CD4-positive, alpha-beta T cell (primary cell): ENCODE measurements at regions not wholly inside any gene's neighbourhood (a gene's known extent, or its start where the extent isn't known, plus 50 kb on each side); places are given as distances from the start of the nearest gene placed in this dataset.

ENCODE experiments used
- ATAC-seq: fragments of 200-7000 bp; cut with Tn5 transposase; one replicate; pipeline ENCODE4 v1.10.0; 2022; ENCODE audit warnings: mild to moderate bottlenecking; ENCODE audit not compliant: poor library complexity
- CTCF ChIA-PET: fragments of 350-600 bp; sonication (Branson Sonifier 250); formaldehyde crosslinking; loops from one replicate; lab custom pipeline; 2021; ENCODE audit warnings: antibody characterized with exemption, inconsistent platforms; lab: Charles Lee
- POLR2A ChIA-PET: fragments of 350-600 bp; sonication (Branson Sonifier 250); formaldehyde crosslinking; loops from one replicate; lab custom pipeline; 2021; ENCODE audit warnings: antibody characterized with exemption, inconsistent platforms; lab: Charles Lee
- DNase-seq, 14 experiments: peaks; one replicate each; pipeline ENCODE4 v3.0.0-alpha.2; 2013 to 2020; ENCODE audit warnings: mixed read lengths in 2 of 14
- H3K27ac ChIP-seq, 2 donors: one replicate each; pipeline versions ENCODE4 v1.5.1 to v1.7.0; 2013; ENCODE audit warnings: low read length in 2 of 2, low read depth in 1 of 2, mild to moderate bottlenecking in 1 of 2
- H3K27me3 ChIP-seq, 2 experiments: 1 replicate in 1 of 2; 2 replicates in 1 of 2; pipeline versions ENCODE4 v1.6.1 to v1.7.0; 2013; ENCODE audit warnings: low read length in 2 of 2, control low read depth in 1 of 2, mild to moderate bottlenecking in 1 of 2, moderate library complexity in 1 of 2; ENCODE audit not compliant: insufficient read depth in 2 of 2, control insufficient read depth in 1 of 2
- H3K36me3 ChIP-seq: one replicate; pipeline ENCODE4 v1.6.1; 2013; ENCODE audit warnings: low read length, control low read depth; ENCODE audit not compliant: insufficient read depth
- H3K4me1 ChIP-seq: one replicate; pipeline ENCODE4 v1.6.1; 2013; ENCODE audit warnings: low read length, control low read depth; ENCODE audit not compliant: insufficient read depth
- H3K4me3 ChIP-seq: one replicate; pipeline ENCODE4 v1.5.1; 2013; ENCODE audit warnings: mild to moderate bottlenecking, low read length, moderate library complexity
- H3K9me3 ChIP-seq, 2 experiments: 1 replicate in 1 of 2; 2 replicates in 1 of 2; pipeline versions ENCODE4 v1.6.1 to v1.7.0; 2013; ENCODE audit warnings: low read length in 2 of 2, mild to moderate bottlenecking in 2 of 2, control low read depth in 1 of 2, moderate library complexity in 1 of 2; ENCODE audit not compliant: control insufficient read depth in 1 of 2, insufficient read depth in 1 of 2
- H3K27ac Mint-ChIP-seq: one replicate; pipeline ENCODE4 v1.8.0; 2020; ENCODE audit warnings: mixed read lengths
- H3K27me3 Mint-ChIP-seq: one replicate; pipeline ENCODE4 v1.8.0; 2021; ENCODE audit warnings: mixed read lengths
- H3K36me3 Mint-ChIP-seq: one replicate; pipeline ENCODE4 v1.8.0; 2021; ENCODE audit warnings: low read depth, mixed read lengths
- H3K4me1 Mint-ChIP-seq: one replicate; pipeline ENCODE4 v1.8.0; 2021; ENCODE audit warnings: low read depth, mixed read lengths
- H3K4me3 Mint-ChIP-seq: one replicate; pipeline ENCODE4 v1.8.0; 2020; ENCODE audit warnings: mild to moderate bottlenecking, mixed read lengths
- H3K9me3 Mint-ChIP-seq: one replicate; pipeline ENCODE4 v1.8.0; 2020; ENCODE audit warnings: mixed read lengths
- CTCF ChIP-seq: fragments of 200-600 bp; IDR thresholded peaks from one replicate; pipeline ENCODE4 v1.8.0; 2022; ENCODE audit warnings: antibody characterized with exemption, mild to moderate bottlenecking
- intact Hi-C, 2 experiments: fragments of 100-400 bp; cut with DNase I in 1 of 2; cut with micrococcal nuclease in 1 of 2; formaldehyde crosslinking; loops; one replicate each; pipeline versions ENCODE4 v1.15.1 to v1.9.0; 2023 to 2025; cut with DNase I, micrococcal nuclease

DNA sequence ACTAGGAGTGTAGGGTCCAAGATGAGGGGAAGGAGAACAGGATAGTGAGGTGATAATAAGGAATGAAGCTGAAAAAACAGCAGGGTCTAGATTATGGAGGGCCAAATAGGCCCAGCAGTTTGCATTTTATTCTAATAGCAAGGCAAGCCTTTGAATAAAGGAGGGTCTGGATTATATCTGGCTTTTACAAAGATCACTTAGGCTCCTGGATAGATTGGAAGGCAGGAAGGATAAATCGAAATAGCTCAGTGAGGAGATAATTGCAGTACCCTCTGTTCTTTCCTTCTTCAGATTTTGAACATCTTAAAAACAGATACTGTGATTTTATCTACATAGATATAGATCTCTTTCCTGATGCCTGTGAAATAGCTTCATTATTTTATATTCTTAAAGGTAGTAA lies 53.8 kb upstream of the PTGFR start:
- TF ChIP-seq CTCF = no peak
- Histone ChIP-seq H3K36me3 (no peaks in the 10 kb centered on the region), H3K27me3 (no peaks in the 10 kb centered on the region), H3K4me1 (no peaks in the 10 kb centered on the region), H3K4me3 (no peak overlapping the region), H3K9me3 (peaks cover 0 to 3% of the 10 kb centered on the region in 2 experiments), H3K27ac (no peak overlapping the region)
- Mint-ChIP-seq H3K36me3 (no peaks in the 10 kb centered on the region), H3K4me3 (no peak overlapping the region), H3K9me3 (no peaks in the 10 kb centered on the region), H3K27me3 (no peaks in the 10 kb centered on the region), H3K27ac (no peak overlapping the region), H3K4me1 (no peaks in the 10 kb centered on the region)
- intact Hi-C loops = no loop called here
- POLR2A ChIA-PET = no interaction called here
- CTCF ChIA-PET = no interaction called here
- no peak for DNase-seq
- ATAC-seq = no peak

GRCh38 chr1:78437396-78437795 lies 53.4 kb upstream of the PTGFR start:
- no peak for TF ChIP-seq CTCF
- no peaks in the 10 kb centered on the region for H3K27me3 Mint-ChIP-seq
- ATAC-seq = no peak

DNA sequence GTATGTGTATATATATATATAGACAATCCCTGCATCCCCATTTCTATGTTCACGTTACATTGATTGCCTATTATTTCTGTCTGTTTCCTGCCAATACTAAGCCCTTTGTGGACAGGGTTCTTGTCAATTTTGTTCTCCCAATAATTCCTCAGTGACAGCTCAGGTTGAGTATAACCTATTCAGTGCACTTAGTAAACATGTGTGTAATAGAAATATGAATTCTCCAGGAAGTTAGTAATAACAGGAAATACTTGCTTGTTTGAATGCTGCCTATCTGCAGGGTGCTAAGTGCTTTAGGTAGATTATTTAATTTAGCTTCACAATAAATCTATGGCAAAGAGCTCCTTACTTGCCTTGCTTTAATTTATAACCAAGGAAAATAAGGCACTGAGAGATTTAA lies 52.8 kb upstream of the PTGFR start:
- no peaks in the 10 kb centered on the region for H3K36me3 Mint-ChIP-seq
- Histone ChIP-seq H3K9me3 (peaks cover 0 to 3% of the 10 kb centered on the region in 2 experiments), H3K4me1 (no peaks in the 10 kb centered on the region), H3K27me3 (no peaks in the 10 kb centered on the region), H3K36me3 (no peaks in the 10 kb centered on the region), H3K27ac (no peak overlapping the region), H3K4me3 (no peak overlapping the region)
- ATAC-seq (no peak), DNase-seq (no peak)
- H3K4me3 Mint-ChIP-seq = no peak overlapping the region
- H3K27ac Mint-ChIP-seq = no peak overlapping the region
- intact Hi-C loops = no loop called here
- POLR2A ChIA-PET = no interaction called here
- CTCF ChIA-PET = no interaction called here
- no peaks in the 10 kb centered on the region for H3K4me1 Mint-ChIP-seq
- no peaks in the 10 kb centered on the region for H3K27me3 Mint-ChIP-seq
- TF ChIP-seq CTCF = no peak
- no peaks in the 10 kb centered on the region for H3K9me3 Mint-ChIP-seq

More at GRCh38 chr1:78437396-78437795, 53.4 kb upstream of the PTGFR start:
- Histone ChIP-seq H3K36me3 (no peaks in the 10 kb centered on the region), H3K9me3 (peaks cover 0 to 3% of the 10 kb centered on the region in 2 experiments), H3K4me1 (no peaks in the 10 kb centered on the region), H3K4me3 (no peak overlapping the region), H3K27ac (no peak overlapping the region), H3K27me3 (no peaks in the 10 kb centered on the region)
- ChIA-PET POLR2A (no interaction called here), CTCF (no interaction called here)
- DNase-seq = no peak
- H3K4me3 Mint-ChIP-seq = no peak overlapping the region
- intact Hi-C loops = no loop called here
- H3K36me3 Mint-ChIP-seq = no peaks in the 10 kb centered on the region
- H3K4me1 Mint-ChIP-seq = no peaks in the 10 kb centered on the region
- H3K9me3 Mint-ChIP-seq = no peaks in the 10 kb centered on the region
- H3K27ac Mint-ChIP-seq = no peak overlapping the region
